A549 (cell line): ENCODE measurements at regions not wholly inside any gene's neighbourhood (a gene's known extent, or its start where the extent isn't known, plus 50 kb on each side); places are given as distances from the start of the nearest gene placed in this dataset.

Source experiments
- RCOR1 ChIP-seq: fragments of 150-350 bp; IDR thresholded peaks from 2 replicates; pipeline ENCODE4 v1.6.1; 2014; ENCODE audit warnings: antibody characterized with exemption, low read length, low read depth
- TF ChIP-seq, protein P1 (sequence below): fragments of >200 bp; sonication (Bioruptor Twin); formaldehyde crosslinking; IDR thresholded peaks from 3 replicates; pipeline ENCODE4 v1.5.1; 2016
- TF ChIP-seq, protein P2 (sequence below): IDR thresholded peaks from 2 replicates; pipeline ENCODE4 v1.6.1; 2012

DNA sequence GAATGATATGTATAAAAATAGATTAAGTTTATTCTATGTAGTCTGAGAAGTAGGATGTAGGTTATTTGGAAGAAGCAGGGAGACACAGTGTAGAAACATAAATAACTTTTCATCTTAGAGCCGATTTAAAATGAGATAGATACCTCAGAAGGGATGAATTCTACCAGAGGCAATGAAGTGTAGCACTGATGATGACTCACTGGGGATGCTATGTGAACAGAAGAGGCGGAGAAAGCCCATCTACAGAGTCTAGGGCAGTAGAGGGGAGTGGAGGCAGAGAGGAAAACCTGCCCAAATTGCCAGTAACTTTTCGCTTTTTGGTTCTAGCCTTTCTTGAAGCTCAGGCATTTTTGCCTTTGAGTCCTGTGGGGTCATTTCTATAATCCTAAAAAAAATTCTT is 451.8 kb downstream of the ATP23 start:
- TF ChIP-seq, protein P1, sequence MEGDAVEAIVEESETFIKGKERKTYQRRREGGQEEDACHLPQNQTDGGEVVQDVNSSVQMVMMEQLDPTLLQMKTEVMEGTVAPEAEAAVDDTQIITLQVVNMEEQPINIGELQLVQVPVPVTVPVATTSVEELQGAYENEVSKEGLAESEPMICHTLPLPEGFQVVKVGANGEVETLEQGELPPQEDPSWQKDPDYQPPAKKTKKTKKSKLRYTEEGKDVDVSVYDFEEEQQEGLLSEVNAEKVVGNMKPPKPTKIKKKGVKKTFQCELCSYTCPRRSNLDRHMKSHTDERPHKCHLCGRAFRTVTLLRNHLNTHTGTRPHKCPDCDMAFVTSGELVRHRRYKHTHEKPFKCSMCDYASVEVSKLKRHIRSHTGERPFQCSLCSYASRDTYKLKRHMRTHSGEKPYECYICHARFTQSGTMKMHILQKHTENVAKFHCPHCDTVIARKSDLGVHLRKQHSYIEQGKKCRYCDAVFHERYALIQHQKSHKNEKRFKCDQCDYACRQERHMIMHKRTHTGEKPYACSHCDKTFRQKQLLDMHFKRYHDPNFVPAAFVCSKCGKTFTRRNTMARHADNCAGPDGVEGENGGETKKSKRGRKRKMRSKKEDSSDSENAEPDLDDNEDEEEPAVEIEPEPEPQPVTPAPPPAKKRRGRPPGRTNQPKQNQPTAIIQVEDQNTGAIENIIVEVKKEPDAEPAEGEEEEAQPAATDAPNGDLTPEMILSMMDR = no peak
- TF ChIP-seq, protein P2, sequence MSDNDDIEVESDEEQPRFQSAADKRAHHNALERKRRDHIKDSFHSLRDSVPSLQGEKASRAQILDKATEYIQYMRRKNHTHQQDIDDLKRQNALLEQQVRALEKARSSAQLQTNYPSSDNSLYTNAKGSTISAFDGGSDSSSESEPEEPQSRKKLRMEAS = no peak
- TF ChIP-seq RCOR1 = no peak
